Stimulated activated memory B cell treated with anti-CD40 and anti-IgM and Interleukin-4, amounts not matched to agents 10 μg/mL and 1 μg/mL and 100 μg/mL, for 72 hours (primary cell): ENCODE measurements at regions not wholly inside any gene's neighbourhood (a gene's known extent, or its start where the extent isn't known, plus 50 kb on each side); places are given as distances from the start of the nearest gene placed in this dataset.

Experiments
- ATAC-seq: fragments of 150-1000 bp; cut with Tn5 transposase; 2 replicates; pipeline ENCODE4 v1.10.0; 2021
- H3K27ac Mint-ChIP-seq: one replicate; pipeline ENCODE4 v1.8.0; 2022; ENCODE audit warnings: mild to moderate bottlenecking, mixed read lengths
- H3K27me3 Mint-ChIP-seq: one replicate; pipeline ENCODE4 v1.8.0; 2022; ENCODE audit warnings: mixed read lengths
- H3K36me3 Mint-ChIP-seq: one replicate; pipeline ENCODE4 v1.8.0; 2022; ENCODE audit warnings: mixed read lengths
- H3K4me1 Mint-ChIP-seq: one replicate; pipeline ENCODE4 v1.8.0; 2022; ENCODE audit warnings: mixed read lengths
- H3K4me3 Mint-ChIP-seq: one replicate; pipeline ENCODE4 v1.8.0; 2022; ENCODE audit warnings: mild to moderate bottlenecking, moderate library complexity, mixed read lengths
- H3K9me3 Mint-ChIP-seq: one replicate; pipeline ENCODE4 v1.8.0; 2022; ENCODE audit warnings: mixed read lengths

GRCh38 chr6:21539621-21540100, 53.9 kb upstream of the SOX4 start:
- Mint-ChIP-seq H3K36me3 (no peaks in the 10 kb centered on the region), H3K27ac (no peak overlapping the region), H3K27me3 (peaks cover 3% of the 10 kb centered on the region), H3K9me3 (no peaks in the 10 kb centered on the region), H3K4me1 (no peaks in the 10 kb centered on the region), H3K4me3 (no peak overlapping the region)
- ATAC-seq = no peak
